ENCODE measurements at regions not wholly inside any gene's neighbourhood (a gene's known extent, or its start where the extent isn't known, plus 50 kb on each side); places are given as distances from the start of the nearest gene placed in this dataset.
"Not testable (repeated sequence)": the region's sequence is repeated elsewhere in the genome, so short reads cannot be mapped to it uniquely, and the experiment has no call there.

GRCh38 chr5:89827359-89827758 is 582.2 kb downstream of the CETN3 start:
- DNase-seq, result no peak

GRCh38 chr5:89826938-89827337 is 582.6 kb downstream of the CETN3 start:
- no peak for DNase-seq

GRCh38 chr5:89823046-89823445 is 586.5 kb downstream of the CETN3 start:
- DNase-seq, result no peak

- no peak for DNase-seq
These were observed 591.7 kb downstream of the CETN3 start for GRCh38 chr5:89817841-89818240.

- DNase-seq, result no peak
These were observed 593.5 kb downstream of the CETN3 start for GRCh38 chr5:89816038-89816437.

GRCh38 chr5:89800735-89801134 is 608.8 kb downstream of the CETN3 start:
- not testable (repeated sequence) for DNase-seq

GRCh38 chr5:89794504-89794903 is 615.1 kb downstream of the CETN3 start:
- DNase-seq, result not testable (repeated sequence)

GRCh38 chr5:89779734-89780133 is 629.8 kb downstream of the CETN3 start:
- not testable (repeated sequence) for DNase-seq

GRCh38 chr5:89777758-89778157 is 631.8 kb downstream of the CETN3 start:
- DNase-seq, result no peak

GRCh38 chr5:89769975-89770374 is 639.6 kb downstream of the CETN3 start:
- no peak for DNase-seq

- no peak for DNase-seq
These were observed 649.8 kb downstream of the CETN3 start for GRCh38 chr5:89759802-89760201.

- no peak for DNase-seq
These were observed 651.4 kb downstream of the CETN3 start for GRCh38 chr5:89758146-89758545.

GRCh38 chr5:89756955-89757354 is 652.6 kb downstream of the CETN3 start:
- DNase-seq, result no peak

- DNase-seq, result no peak
These were observed 654.5 kb downstream of the CETN3 start for GRCh38 chr5:89755024-89755423.

- no peak for DNase-seq
These were observed 674.5 kb downstream of the CETN3 start for GRCh38 chr5:89735082-89735481.

GRCh38 chr5:89733772-89734171 is 675.8 kb downstream of the CETN3 start:
- DNase-seq, result no peak

GRCh38 chr5:89729623-89730301 is 679.8 kb downstream of the CETN3 start:
- no peak for DNase-seq

GRCh38 chr5:89728750-89729149 is 680.8 kb downstream of the CETN3 start:
- DNase-seq, result no peak

- DNase-seq, result no peak
These were observed 681.4 kb downstream of the CETN3 start for GRCh38 chr5:89728134-89728533.

GRCh38 chr5:89724379-89725095 is 685.0 kb downstream of the CETN3 start:
- no peak for DNase-seq

GRCh38 chr5:89723907-89724306 is 685.6 kb downstream of the CETN3 start:
- no peak for DNase-seq

- DNase-seq, result no peak
These were observed 687.0 kb downstream of the CETN3 start for GRCh38 chr5:89722538-89722937.

- no peak for DNase-seq
These were observed 687.6 kb downstream of the CETN3 start for GRCh38 chr5:89721931-89722330.

GRCh38 chr5:89721353-89721752 is 688.2 kb downstream of the CETN3 start:
- no peak for DNase-seq
